AG08395 (cell line): ENCODE measurements at regions not wholly inside any gene's neighbourhood (a gene's known extent, or its start where the extent isn't known, plus 50 kb on each side); places are given as distances from the start of the nearest gene placed in this dataset.
"Not testable (repeated sequence)": the region's sequence is repeated elsewhere in the genome, so short reads cannot be mapped to it uniquely, and the experiment has no call there.

Source experiments
- DNase-seq: peaks from one replicate; pipeline ENCODE4 v3.0.0; 2012; ENCODE audit warnings: mixed read lengths, low spot score

DNA sequence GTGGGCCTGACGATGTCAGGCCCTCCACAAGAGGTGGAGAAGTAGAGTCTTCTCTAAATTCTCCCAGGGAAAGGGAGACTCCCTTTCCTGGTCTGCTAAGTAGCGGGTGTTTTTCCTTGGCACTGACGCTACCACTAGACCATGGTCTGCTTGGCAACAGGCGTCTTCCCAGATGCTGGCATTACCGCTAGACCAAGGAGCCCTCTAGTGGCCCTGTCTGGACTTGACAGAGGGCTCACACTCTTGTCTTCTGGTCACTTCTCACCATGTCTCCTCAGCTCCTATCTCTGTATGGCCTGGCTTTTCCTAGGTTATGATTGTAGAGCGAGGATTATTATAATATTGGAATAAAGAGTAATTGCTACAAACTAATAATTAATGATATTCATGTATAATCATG is 51.1 kb upstream of the RASSF6 start:
- DNase-seq = not testable (repeated sequence)

- DNase-seq = no peak
Measured at GRCh38 chr4:73673286-73673685, 53.0 kb upstream of the RASSF6 start.

DNA sequence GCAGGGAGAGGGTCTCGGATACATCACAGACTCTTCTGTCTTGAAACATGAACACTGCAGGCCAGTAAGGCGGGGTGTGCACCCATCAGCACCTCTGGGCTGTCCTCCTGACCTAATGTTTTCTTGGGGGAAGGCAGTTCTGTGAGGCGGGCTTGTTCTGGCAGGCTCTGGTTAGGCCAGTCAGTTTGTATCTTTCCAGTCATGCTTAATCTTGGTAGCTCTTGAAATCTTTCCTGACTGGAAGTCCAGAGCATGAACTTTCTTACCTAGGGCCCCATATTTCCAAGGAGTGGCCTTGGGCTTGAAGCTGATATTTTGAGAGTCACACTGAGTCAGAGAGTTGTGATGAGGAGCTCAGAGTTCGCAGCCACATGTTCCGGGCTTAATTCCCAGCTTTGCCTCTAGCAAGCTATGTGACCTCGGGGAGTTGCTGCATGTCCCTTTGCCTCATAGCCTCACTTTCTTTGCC is 54.2 kb upstream of the RASSF6 start:
- DNase-seq = peak; percentile 27

- no peak for DNase-seq
Measured at GRCh38 chr4:73675623-73676022, 55.4 kb upstream of the RASSF6 start.

GRCh38 chr4:73676136-73676535 is 55.9 kb upstream of the RASSF6 start:
- no peak for DNase-seq

DNA sequence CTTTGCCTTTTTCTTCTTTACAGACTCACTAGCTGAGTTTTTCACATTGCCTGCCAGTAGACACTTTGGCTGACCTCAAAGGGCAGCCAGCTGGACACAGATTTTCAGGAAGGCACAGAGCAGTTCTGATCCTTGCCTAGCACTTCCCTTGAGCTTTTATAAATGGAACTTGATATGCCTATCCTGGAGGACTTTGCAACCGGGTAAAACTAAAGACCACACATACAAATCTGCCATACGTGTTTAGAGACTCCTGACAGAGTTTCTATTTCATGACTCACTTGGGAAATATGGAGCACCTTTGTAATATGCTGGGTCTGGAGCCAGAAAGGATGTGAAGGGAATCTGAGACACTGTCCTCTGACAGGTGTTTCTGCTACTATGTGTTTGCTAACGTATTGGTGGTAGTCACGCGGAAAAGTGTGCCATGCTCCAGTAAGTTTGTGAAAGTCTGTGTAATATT is 56.7 kb upstream of the RASSF6 start:
- DNase-seq = no peak

DNA sequence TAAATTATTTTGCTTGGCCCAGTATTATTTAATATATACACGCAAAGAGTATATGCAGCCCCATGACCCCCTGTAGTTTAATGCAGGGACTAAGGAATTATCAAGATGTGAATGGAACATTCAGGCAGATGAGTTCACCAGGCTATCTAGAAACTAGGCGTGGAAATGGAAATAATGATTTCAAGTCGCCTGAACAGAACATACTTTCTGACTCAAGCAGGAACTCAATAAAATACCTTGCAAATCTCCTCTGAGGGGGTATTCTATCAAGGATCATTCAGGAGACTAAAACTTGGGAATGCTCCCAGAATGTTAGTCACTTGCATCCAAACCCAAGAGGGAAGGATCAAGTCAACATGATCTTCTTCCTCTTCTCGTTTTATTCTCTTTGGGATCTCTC is 59.6 kb upstream of the RASSF6 start:
- DNase-seq = peak; percentile 63

DNA sequence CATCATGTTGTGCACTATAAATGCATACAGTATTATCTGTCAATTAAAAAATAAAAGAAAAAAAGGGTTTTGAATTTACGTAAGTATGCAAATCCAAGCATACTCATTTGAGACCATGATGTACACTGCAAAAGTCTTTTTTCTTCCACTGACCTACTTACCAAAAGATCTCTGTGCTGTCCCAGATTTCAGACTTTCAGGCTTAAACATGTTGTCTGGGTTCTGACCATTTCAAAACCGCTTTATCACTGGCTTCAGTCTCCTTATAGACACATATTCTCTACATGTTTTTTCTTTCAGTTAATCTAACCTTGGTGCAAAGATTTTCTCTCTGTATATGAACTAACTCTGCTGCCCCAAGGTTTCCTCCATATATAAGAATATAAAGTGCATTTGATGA is 58.6 kb upstream of the CXCL8 start:
- DNase-seq = no peak

DNA sequence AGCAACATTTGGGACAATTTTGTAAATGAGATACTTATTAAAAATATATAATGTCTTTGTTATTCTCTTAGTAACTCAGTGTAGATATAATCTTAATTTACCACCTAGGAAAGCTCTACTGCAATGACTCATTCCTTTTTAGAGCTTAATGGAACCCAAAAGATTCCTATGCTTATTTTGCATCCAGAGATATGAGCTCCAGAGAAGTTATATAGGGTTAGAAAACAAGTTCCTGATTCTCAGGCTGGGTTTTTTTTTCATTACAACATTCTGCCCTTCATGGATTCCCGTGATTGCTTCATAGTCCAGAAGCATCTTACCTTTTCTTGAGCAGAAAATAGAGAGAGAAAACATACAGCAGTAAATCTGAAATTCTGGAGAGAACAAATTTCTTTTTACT is 57.9 kb upstream of the CXCL8 start:
- DNase-seq = no peak

GRCh38 chr4:73683033-73683432 is 57.3 kb upstream of the CXCL8 start:
- no peak for DNase-seq

DNA sequence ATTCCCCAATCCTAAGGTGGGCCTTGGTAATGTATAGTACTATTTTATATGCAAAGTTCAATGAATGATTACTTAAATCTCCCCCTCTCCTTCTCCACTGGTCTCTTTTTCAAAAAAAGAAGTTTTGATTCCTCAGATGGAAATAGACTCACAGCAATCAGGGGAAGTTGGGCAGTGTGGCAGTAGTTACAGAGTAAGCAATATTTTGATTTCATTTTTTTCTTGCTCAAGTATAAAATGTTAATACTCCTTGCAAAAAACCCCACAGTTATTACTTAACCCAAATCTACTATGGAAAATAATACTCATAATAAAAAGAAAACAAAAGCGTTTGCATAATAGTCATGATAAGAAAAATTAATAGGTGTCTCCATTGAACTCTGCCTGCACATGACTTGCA is 56.9 kb upstream of the CXCL8 start:
- DNase-seq = no peak

DNA sequence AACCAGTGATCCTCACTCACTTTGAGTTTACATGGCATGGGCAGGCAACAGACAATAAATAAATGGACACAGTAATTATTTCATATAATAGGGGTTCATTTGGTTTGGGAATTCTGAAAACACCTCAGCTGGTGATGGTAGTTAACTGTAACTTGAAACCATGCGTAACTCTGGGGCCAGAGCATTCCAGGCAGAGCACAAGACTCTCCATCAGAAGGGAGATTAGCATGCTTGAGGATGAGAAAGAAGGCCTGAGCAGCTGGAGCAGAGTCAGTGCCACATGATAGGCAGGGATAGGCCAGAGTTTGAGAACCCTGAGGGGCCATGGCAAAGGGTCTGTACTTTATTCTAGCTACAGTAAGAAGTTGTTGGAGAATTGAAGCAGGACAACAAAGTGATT is 56.3 kb upstream of the CXCL8 start:
- no peak for DNase-seq

DNA sequence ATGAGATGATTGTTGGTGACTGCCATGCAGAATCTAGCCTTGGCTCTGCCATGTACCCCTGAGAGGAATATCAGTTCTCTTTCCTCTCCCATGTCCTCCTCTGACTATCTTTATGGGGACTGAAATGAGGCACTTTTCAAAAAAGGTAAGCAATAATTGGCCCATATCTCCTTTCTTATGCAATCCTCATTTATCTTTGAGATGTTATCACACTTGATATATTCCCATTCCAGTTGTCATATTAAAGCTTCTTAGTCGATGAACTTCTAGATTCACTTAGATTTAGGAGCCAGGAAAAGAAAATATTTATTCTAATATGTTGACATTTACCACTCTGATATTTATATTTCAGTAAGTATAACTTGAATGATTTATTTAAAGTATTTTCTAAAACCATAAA is 55.3 kb upstream of the CXCL8 start:
- DNase-seq = no peak

DNA sequence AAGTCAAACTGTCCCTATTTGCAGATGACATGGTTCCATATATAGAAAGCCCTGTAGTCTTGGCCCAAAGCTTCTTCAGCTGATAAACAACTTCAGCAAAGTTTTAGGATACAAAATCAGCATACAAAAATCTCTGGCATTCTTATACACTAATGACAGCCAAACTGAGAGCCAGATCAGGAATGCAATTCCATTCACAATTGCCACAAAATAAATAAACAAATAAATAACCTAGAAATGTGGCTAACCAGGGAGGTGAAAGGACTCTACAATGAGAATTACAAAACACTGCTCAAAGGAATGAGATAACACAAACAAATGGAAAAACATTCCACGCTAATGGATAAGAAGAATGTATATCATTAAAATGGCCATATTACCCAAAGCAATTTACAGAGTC is 52.9 kb upstream of the CXCL8 start:
- DNase-seq = no peak

DNA sequence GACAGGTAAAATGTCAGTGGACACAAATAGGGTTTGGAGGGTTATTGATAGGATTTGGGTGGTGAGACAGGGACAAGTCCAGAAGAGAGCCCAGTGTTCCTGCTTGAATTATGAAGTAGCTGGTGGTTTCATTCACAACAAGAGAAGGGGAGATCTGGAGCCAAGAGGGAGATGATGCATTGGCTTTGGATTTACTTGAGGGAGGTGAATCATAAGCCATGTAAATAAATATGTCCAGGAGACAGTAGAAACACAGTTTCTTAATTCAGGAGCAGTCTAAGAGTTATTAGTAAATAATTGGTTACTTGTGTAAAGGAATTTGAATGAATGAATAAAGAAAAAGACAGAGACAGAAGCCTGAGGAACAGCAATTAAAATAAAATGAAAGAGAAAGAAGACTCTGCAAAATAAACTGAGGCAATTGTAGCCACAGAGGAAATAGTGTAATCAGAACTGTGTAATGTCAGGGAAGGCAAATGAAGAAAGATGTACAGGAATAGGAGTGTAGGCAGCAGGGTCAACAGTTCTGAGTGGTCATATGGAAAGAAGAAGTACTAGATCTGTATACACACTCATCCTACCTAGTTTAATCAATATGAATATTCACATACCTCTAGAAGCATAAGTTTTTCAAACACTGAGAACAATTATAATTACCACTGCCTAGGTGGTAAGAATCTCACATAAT is 50.2 kb upstream of the CXCL8 start:
- peak; percentile 66 for DNase-seq
